BE2C (cell line): ENCODE measurements at regions not wholly inside any gene's neighbourhood (a gene's known extent, or its start where the extent isn't known, plus 50 kb on each side); places are given as distances from the start of the nearest gene placed in this dataset.

Experiments
- DNase-seq: peaks from one replicate; pipeline ENCODE4 v3.0.0-alpha.2; 2020
- H3K27me3 ChIP-seq: fragments of 250-450 bp; sonication (Bioruptor Pico); 2 replicates; pipeline ENCODE4 v1.5.1; 2020; ENCODE audit warnings: mild to moderate bottlenecking
- H3K36me3 ChIP-seq: fragments of 250-450 bp; sonication (Bioruptor Pico); 2 replicates; pipeline ENCODE4 v1.5.1; 2020; ENCODE audit warnings: mild to moderate bottlenecking
- H3K4me1 ChIP-seq: fragments of 250-450 bp; sonication (Bioruptor Pico); 2 replicates; pipeline ENCODE4 v1.5.1; 2020
- H3K4me3 ChIP-seq: 2 replicates; pipeline ENCODE4 v1.5.1; 2011; ENCODE audit warnings: low read depth, low read length
- H3K9me3 ChIP-seq: fragments of 250-450 bp; sonication (Bioruptor Pico); 2 replicates; pipeline ENCODE4 v1.5.1; 2020
- TF ChIP-seq, protein P1 (sequence below): IDR thresholded peaks from 2 replicates; pipeline ENCODE4 v1.5.1; 2012; ENCODE audit warnings: mild to moderate bottlenecking, low read depth, low read length

DNA sequence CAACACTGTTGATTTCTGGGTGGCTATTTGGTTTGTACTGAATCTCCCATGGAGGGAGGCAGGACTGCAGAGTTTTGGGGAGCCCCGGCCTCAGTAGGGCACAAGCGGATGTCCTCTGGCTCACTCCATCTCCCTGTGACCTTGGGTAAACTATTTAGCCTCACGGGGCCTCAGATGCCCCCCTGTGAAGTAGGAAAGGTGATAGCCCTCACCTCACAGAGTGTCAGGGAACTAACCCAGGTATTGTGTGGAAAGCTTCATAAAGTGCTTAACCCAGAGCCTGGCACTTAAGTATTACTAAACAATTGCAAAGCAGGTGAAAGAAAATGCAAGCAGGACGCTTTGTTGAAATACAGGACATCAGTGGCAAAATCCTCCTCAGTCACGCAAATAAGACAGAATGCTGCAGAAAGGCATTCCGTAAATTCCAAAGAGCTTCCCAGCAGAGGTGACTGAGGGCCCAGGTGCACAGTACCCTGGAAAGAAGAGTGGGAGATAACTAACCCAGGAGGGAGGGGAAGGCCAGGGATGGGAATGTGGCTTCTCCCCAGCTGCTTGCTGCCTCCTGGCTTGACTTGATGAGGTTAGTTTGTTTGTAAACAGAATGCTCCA is 436.3 kb downstream of the PRDM2 start:
- DNase-seq = no peak
- Histone ChIP-seq H3K9me3 (no peaks in the 10 kb centered on the region), H3K36me3 (no peaks in the 10 kb centered on the region), H3K4me1 (no peaks in the 10 kb centered on the region), H3K27me3 (no peaks in the 10 kb centered on the region), H3K4me3 (no peak overlapping the region)
- TF ChIP-seq, protein P1, sequence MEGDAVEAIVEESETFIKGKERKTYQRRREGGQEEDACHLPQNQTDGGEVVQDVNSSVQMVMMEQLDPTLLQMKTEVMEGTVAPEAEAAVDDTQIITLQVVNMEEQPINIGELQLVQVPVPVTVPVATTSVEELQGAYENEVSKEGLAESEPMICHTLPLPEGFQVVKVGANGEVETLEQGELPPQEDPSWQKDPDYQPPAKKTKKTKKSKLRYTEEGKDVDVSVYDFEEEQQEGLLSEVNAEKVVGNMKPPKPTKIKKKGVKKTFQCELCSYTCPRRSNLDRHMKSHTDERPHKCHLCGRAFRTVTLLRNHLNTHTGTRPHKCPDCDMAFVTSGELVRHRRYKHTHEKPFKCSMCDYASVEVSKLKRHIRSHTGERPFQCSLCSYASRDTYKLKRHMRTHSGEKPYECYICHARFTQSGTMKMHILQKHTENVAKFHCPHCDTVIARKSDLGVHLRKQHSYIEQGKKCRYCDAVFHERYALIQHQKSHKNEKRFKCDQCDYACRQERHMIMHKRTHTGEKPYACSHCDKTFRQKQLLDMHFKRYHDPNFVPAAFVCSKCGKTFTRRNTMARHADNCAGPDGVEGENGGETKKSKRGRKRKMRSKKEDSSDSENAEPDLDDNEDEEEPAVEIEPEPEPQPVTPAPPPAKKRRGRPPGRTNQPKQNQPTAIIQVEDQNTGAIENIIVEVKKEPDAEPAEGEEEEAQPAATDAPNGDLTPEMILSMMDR = no peak

DNA sequence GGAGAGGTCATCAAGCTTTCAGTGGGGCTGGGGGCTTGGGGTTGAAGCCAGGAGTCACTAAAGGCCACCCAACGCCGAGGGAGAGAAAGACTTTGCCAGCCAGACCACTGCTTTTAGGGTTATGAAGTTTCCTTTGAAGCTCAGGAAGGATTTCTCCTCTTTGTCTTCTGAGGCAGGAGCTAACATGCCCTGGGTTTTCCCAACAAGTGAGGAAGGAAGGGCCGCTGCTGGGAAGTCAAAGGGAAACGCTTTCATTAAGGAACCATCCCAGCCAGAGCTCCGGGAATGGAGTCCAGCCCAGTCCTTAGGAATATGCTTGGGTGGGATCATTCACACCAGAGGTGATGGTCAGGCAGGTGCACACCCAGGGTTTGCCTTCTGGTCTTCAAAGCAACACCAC is 436.9 kb downstream of the PRDM2 start:
- Histone ChIP-seq H3K4me3 (no peak overlapping the region), H3K27me3 (no peaks in the 10 kb centered on the region)
- TF ChIP-seq, protein P1 = no peak

DNA sequence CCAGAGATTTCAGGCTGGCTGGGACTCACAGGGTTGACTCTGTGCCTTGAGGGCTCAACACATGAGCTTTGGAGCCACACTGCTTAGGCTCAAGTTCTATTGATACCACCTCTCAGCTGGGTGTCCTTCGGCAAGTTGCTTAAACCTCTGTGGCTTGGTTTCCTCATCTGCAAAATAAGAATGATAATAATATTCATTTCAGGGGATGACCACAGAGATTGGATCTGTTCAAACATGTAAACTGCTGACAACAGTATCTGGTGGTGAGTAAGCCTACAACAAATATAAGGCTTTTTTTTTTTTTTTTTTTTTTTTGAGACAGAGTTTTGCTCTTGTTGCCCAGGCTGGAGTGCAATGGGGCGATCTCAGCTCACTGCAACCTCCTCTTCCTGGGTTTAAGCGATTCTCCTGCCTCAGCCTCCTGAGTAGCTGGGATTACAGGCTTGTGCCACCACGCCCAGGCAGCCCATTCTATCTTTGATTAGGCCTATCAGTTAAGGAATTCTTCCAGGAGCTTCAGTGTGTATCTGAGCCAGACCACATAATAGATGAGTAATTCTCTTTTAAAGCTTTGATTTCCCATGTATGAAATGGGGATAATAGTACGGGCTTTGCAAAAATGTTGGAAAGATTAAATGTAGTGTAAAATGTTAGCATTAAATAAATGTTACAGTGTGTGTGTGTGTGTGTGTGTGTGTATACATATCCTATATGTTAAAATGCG is 437.6 kb downstream of the PRDM2 start:
- no peak for DNase-seq
- H3K4me3 ChIP-seq = no peak overlapping the region
- no peaks in the 10 kb centered on the region for H3K27me3 ChIP-seq
- TF ChIP-seq, protein P1 = no peak
- H3K4me1 ChIP-seq = no peaks in the 10 kb centered on the region
- no peaks in the 10 kb centered on the region for H3K9me3 ChIP-seq
- no peaks in the 10 kb centered on the region for H3K36me3 ChIP-seq

More for the DNA sequence above, 436.9 kb downstream of the PRDM2 start:
- DNase-seq = no peak
- H3K4me1 ChIP-seq = no peaks in the 10 kb centered on the region
- no peaks in the 10 kb centered on the region for H3K36me3 ChIP-seq
- H3K9me3 ChIP-seq = no peaks in the 10 kb centered on the region

DNA sequence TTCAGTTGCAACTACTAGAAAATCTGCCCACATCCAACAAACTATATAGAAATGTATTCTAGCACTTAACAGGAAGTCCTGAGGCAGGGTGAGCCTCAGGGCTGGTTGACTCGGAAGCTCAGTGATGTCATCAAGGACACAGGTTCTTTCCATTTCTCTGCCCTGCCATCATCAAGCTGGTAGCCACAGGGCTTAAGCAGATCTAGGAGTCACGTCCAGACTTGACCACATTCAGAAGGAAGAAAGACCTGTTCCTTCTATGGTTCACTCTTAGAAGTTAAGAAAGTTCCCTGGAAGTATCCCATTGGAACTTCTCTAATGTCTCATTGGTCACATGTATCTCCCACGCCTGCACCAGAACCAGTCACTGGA is 438.1 kb downstream of the PRDM2 start:
- TF ChIP-seq, protein P1 = no peak
- Histone ChIP-seq H3K4me3 (no peak overlapping the region), H3K36me3 (no peaks in the 10 kb centered on the region), H3K4me1 (no peaks in the 10 kb centered on the region), H3K9me3 (no peaks in the 10 kb centered on the region), H3K27me3 (no peaks in the 10 kb centered on the region)
- no peak for DNase-seq

DNA sequence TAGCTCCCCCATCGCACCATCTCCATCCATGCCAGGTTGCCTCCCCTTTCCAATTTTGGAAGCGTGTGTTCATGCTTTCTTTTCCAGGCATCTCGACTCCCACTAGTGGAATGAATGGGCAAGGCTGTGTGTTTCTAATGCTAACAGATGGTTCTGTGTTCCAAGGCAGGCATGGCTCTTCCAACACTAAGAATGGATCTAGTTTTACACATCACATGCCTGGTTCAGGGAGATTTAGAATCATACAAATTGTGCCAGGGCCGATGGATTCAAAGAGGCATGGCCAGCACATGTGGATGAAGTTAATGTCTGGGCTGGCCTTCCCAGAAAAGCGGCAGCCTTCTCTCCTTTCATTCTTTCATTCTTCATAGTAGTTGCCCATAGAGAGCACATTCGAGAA is 438.7 kb downstream of the PRDM2 start:
- H3K9me3 ChIP-seq = no peaks in the 10 kb centered on the region
- DNase-seq = no peak
- no peaks in the 10 kb centered on the region for H3K4me1 ChIP-seq
- H3K27me3 ChIP-seq = no peaks in the 10 kb centered on the region
- no peaks in the 10 kb centered on the region for H3K36me3 ChIP-seq
- TF ChIP-seq, protein P1 = no peak
- H3K4me3 ChIP-seq = no peak overlapping the region

DNA sequence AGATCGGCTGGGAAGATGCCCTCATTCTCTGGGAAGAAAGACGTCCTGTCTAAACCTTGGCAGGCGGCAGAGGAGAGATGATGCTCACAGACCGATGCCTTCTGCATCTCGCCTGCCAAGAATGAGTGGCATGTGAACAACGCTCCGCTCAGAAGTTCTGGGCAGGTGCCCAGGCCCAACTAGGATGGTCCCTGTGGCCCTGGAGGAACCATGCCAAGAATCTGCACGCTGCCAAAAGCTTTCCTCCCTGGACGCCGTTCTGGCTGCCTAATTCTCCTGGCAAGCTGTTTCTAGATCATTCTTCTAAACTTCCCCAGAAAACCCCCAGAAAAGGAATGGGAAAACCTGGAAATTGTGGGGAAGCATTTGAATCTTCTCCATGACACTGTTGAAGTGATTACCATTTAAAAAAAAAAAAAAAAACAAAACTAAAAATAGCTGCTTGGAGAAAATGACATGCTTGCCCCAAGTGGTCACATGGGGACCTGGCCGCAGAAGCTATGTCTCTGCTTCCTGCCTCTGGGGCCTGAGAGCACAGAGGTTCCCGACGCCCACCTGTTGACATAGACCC is 440.9 kb downstream of the PRDM2 start:
- H3K4me1 ChIP-seq = no peaks in the 10 kb centered on the region
- TF ChIP-seq, protein P1 = no peak
- DNase-seq = no peak
- H3K36me3 ChIP-seq = no peaks in the 10 kb centered on the region
- H3K4me3 ChIP-seq = no peak overlapping the region
- no peaks in the 10 kb centered on the region for H3K9me3 ChIP-seq
- no peaks in the 10 kb centered on the region for H3K27me3 ChIP-seq
